ENCODE measurements at regions not wholly inside any gene's neighbourhood (a gene's known extent, or its start where the extent isn't known, plus 50 kb on each side); places are given as distances from the start of the nearest gene placed in this dataset.

GRCh38 chr21:43364261-43364510, 62.7 kb downstream of the SIK1 start:
- intact Hi-C loops (cut with micrococcal nuclease), result no loop called here
- Mint-ChIP-seq H3K36me3 (ENCODE audit: low read depth) (no peaks in the 10 kb centered on the region), H3K27ac (no peak overlapping the region), H3K9me3 (no peaks in the 10 kb centered on the region), H3K4me1 (ENCODE audit: low read depth) (peaks cover 26% of the 10 kb centered on the region), H3K27me3 (ENCODE audit: low read depth) (no peaks in the 10 kb centered on the region), H3K4me3 (no peak overlapping the region)
- DNase-seq, result no peak
- CTCF ChIA-PET, result no interaction called here

DNA sequence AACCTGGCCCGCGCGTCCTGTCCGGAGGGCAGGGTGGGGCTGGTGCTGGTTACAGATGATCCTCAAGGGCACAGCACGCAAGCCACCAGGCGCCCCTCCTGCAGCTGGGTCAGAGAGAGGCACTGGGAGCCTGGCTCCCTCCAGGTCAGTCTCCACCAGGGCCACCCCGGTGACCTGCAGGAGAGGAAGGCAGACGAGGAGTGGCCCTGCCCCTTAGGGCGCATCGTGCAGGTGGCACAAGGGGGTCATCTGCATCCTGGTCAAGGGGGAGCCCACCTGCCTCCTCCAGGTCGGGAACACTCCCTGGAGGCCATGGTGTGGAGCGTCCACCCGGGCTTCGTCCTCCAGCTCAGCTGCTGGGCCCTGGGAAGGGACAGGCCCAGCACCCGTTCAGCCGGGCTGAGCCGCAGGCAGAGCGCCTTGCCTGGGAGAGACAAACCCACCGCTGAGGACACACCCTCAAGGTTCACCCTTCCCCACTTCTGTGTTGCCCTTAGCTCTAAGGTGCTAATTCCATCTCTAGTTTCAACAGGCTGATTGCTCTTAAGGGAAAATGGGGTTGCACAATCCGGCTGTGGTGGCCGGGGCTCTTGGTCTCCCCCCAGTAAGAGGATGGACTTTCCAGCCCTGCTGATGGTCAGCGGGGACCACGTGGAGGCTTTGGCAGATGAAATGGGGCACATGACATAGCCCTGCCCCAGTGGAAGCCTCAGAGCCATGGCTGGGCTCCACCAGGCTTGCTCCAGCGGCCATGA, 63.2 kb downstream of the SIK1 start:
- H3K4me1 Mint-ChIP-seq (ENCODE audit: low read depth), result peaks cover 26% of the 10 kb centered on the region
- H3K27ac Mint-ChIP-seq, result no peak overlapping the region
- no peak overlapping the region for H3K4me3 Mint-ChIP-seq
- no peaks in the 10 kb centered on the region for H3K36me3 Mint-ChIP-seq (ENCODE audit: low read depth)
- H3K27me3 Mint-ChIP-seq (ENCODE audit: low read depth), result no peaks in the 10 kb centered on the region
- intact Hi-C loops (cut with micrococcal nuclease), result no loop called here
- no peak for DNase-seq
- CTCF ChIA-PET, result no interaction called here
- H3K9me3 Mint-ChIP-seq, result no peaks in the 10 kb centered on the region

- no peaks in the 10 kb centered on the region for H3K9me3 Mint-ChIP-seq
- DNase-seq, result peak; percentile 38
- intact Hi-C loops (cut with micrococcal nuclease), result no loop called here
- peaks cover 26% of the 10 kb centered on the region for H3K4me1 Mint-ChIP-seq (ENCODE audit: low read depth)
- peak overlapping the region; percentile 68 for H3K4me3 Mint-ChIP-seq
- H3K36me3 Mint-ChIP-seq (ENCODE audit: low read depth), result no peaks in the 10 kb centered on the region
- no peaks in the 10 kb centered on the region for H3K27me3 Mint-ChIP-seq (ENCODE audit: low read depth)
- no peak overlapping the region for H3K27ac Mint-ChIP-seq
- CTCF ChIA-PET, result no interaction called here
Observed at GRCh38 chr21:43362915-43363314, 64.0 kb downstream of the SIK1 start.

DNA sequence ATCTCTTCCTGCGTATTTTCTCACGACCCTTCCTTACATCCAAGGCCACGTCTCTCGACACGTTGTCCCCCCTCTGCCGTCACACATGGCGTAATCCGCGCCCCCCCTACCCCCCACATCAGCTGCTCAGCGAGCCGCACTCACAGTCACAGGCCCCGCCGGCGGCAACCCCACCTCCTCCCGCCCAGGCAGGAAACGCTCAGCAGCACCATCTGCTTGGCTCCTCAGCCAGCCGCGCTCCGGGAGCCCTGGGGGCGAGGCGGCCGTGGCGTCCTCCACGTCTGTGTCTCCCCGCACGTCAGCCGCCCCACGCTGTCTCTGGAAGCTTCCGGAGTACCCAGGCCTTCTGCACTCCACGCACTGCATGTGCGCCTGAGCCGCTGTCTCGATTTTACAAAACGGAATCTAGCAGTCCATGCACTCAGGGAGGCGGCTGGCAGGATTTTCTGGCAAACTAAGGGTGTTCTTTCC, 64.6 kb downstream of the SIK1 start:
- Mint-ChIP-seq H3K9me3 (no peaks in the 10 kb centered on the region), H3K4me3 (peak overlapping the region; percentile 68), H3K27me3 (ENCODE audit: low read depth) (no peaks in the 10 kb centered on the region), H3K27ac (peak overlapping the region; percentile 27), H3K4me1 (ENCODE audit: low read depth) (peaks cover 26% of the 10 kb centered on the region), H3K36me3 (ENCODE audit: low read depth) (no peaks in the 10 kb centered on the region)
- CTCF ChIA-PET, result no interaction called here
- intact Hi-C loops (cut with micrococcal nuclease), result no loop called here
- DNase-seq, result peak; percentile 81

- Mint-ChIP-seq H3K27me3 (ENCODE audit: low read depth) (no peaks in the 10 kb centered on the region), H3K27ac (peak overlapping the region; percentile 24), H3K9me3 (no peaks in the 10 kb centered on the region), H3K4me3 (peak overlapping the region; percentile 68), H3K36me3 (ENCODE audit: low read depth) (no peaks in the 10 kb centered on the region), H3K4me1 (ENCODE audit: low read depth) (peaks cover 26% of the 10 kb centered on the region)
- DNase-seq, result peak; percentile 62
- intact Hi-C loops (cut with micrococcal nuclease), result no loop called here
- CTCF ChIA-PET, result no interaction called here
Observed at GRCh38 chr21:43361493-43362296, 65.2 kb downstream of the SIK1 start.

DNA sequence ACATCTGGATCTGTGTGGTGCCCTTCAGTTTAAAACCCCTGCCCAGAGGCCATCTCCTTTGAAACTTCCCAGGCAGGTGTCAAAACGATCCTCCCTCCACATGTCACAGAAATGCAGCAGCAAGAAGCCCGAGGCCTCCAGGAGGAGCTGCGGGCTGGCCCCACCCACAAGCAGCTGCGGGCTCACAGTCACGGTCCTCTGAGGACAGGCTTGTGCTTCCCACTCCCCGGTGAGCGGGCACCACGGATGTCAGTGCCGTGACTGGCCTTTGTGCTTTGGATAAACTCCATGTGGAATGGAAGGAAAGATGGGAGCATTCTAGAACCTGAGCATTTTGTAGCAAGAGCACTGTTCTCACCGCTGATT, 65.8 kb downstream of the SIK1 start:
- H3K9me3 Mint-ChIP-seq, result no peaks in the 10 kb centered on the region
- DNase-seq, result peak; percentile 35
- no peaks in the 10 kb centered on the region for H3K27me3 Mint-ChIP-seq (ENCODE audit: low read depth)
- intact Hi-C loops (cut with micrococcal nuclease), result no loop called here
- CTCF ChIA-PET, result no interaction called here
- H3K36me3 Mint-ChIP-seq (ENCODE audit: low read depth), result no peaks in the 10 kb centered on the region
- peaks cover 26% of the 10 kb centered on the region for H3K4me1 Mint-ChIP-seq (ENCODE audit: low read depth)
- H3K27ac Mint-ChIP-seq, result no peak overlapping the region
- H3K4me3 Mint-ChIP-seq, result peak overlapping the region; percentile 5

GRCh38 chr21:43360441-43361126, 66.3 kb downstream of the SIK1 start:
- no peak for DNase-seq
- Mint-ChIP-seq H3K36me3 (ENCODE audit: low read depth) (no peaks in the 10 kb centered on the region), H3K27me3 (ENCODE audit: low read depth) (no peaks in the 10 kb centered on the region), H3K27ac (no peak overlapping the region), H3K4me3 (no peak overlapping the region), H3K9me3 (no peaks in the 10 kb centered on the region), H3K4me1 (ENCODE audit: low read depth) (peaks cover 26% of the 10 kb centered on the region)
- intact Hi-C loops (cut with micrococcal nuclease), result no loop called here
- CTCF ChIA-PET, result no interaction called here

- Mint-ChIP-seq H3K27me3 (ENCODE audit: low read depth) (no peaks in the 10 kb centered on the region), H3K27ac (no peak overlapping the region), H3K4me1 (ENCODE audit: low read depth) (peaks cover 26% of the 10 kb centered on the region), H3K9me3 (no peaks in the 10 kb centered on the region), H3K36me3 (ENCODE audit: low read depth) (no peaks in the 10 kb centered on the region), H3K4me3 (no peak overlapping the region)
- CTCF ChIA-PET, result no interaction called here
- DNase-seq, result no peak
- intact Hi-C loops (cut with micrococcal nuclease), result no loop called here
Observed at GRCh38 chr21:43358940-43359822, 67.8 kb downstream of the SIK1 start.

DNA sequence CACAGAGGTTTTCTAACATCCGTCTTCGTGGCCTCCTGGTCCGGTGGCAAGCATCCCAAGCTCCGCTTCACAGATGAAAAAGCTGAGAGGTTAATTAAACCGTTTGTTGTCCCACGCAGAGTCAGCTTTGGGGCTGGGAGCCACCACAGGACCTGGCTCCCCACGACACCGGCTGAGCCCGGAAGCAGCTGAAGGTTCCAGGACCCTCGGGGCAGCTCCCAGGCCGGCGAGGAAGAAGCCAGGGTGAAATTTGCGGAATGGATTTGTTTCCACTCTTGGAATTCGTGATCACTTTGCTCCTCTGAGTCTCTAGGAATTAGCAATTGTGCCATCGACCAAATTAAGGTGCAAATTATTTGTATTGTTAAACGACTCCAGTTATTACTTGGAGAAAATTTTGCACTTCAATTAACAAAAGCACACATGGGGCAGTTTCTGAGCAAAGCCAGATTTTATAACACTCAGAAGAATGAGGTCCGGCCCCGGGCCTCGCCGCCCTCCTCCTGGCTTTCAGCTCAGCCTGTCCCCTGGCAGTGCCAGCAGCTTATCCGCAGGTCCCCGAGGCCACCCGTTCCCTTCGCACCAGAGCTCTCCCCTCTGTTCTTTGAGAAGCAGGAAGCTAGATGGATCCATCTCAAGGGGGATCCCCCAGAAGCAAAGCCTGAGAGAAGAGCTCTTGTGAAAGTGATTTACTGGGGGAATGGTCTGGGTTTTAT, 69.1 kb downstream of the SIK1 start:
- H3K36me3 Mint-ChIP-seq (ENCODE audit: low read depth), result no peaks in the 10 kb centered on the region
- no peaks in the 10 kb centered on the region for H3K9me3 Mint-ChIP-seq
- H3K27ac Mint-ChIP-seq, result no peak overlapping the region
- no peak for DNase-seq
- peaks cover 24% of the 10 kb centered on the region for H3K4me1 Mint-ChIP-seq (ENCODE audit: low read depth)
- no peaks in the 10 kb centered on the region for H3K27me3 Mint-ChIP-seq (ENCODE audit: low read depth)
- no peak overlapping the region for H3K4me3 Mint-ChIP-seq
- CTCF ChIA-PET, result no interaction called here
- intact Hi-C loops (cut with micrococcal nuclease), result no loop called here

GRCh38 chr21:43355925-43356289, 71.0 kb downstream of the SIK1 start:
- peak; percentile 42 for DNase-seq
- CTCF ChIA-PET, result no interaction called here

DNA sequence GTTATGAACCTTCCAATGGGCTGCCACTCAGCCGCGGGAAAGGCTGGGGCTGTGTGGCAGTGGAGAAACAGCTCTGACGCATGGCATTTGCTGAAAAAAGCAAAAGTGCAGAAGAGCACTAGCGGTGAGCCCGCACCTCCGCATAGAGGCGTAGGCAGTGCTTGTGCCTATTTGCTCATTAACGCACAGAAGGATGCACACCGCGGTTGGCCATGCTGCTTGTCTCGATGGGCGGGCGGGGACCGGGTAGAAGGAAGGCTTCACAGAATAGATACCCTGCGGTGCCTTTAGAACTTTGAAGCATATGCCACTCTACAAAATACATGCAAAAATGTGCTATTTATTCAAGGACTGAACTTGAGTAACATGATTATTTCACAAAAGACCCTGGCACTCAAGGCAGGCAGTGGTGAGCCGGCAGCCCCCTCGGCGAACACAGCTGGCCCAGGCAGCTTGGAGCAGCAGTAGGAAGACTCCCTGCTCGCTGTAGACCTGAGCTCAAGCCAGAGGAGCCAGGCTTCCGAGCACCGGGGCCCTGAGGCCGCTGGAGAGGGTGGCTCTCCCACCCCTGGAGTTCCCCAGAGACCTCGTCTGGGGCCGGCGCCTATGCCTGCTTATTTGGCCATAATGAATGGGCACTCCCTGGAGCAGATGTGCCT, 71.5 kb downstream of the SIK1 start:
- H3K4me3 Mint-ChIP-seq, result no peak overlapping the region
- intact Hi-C loops (cut with micrococcal nuclease), result no loop called here
- CTCF ChIA-PET, result no interaction called here
- no peaks in the 10 kb centered on the region for H3K36me3 Mint-ChIP-seq (ENCODE audit: low read depth)
- no peaks in the 10 kb centered on the region for H3K9me3 Mint-ChIP-seq
- no peak overlapping the region for H3K27ac Mint-ChIP-seq
- DNase-seq, result no peak
- peaks cover 8% of the 10 kb centered on the region for H3K4me1 Mint-ChIP-seq (ENCODE audit: low read depth)
- H3K27me3 Mint-ChIP-seq (ENCODE audit: low read depth), result no peaks in the 10 kb centered on the region

More at GRCh38 chr21:43355925-43356289, 71.0 kb downstream of the SIK1 start:
- Mint-ChIP-seq H3K4me1 (ENCODE audit: low read depth) (peaks cover 8% of the 10 kb centered on the region), H3K36me3 (ENCODE audit: low read depth) (no peaks in the 10 kb centered on the region), H3K9me3 (no peaks in the 10 kb centered on the region), H3K27ac (no peak overlapping the region), H3K27me3 (ENCODE audit: low read depth) (no peaks in the 10 kb centered on the region), H3K4me3 (no peak overlapping the region)
- intact Hi-C loops (cut with micrococcal nuclease), result no loop called here

Measured in activated naive CD4-positive, alpha-beta T cell treated with anti-CD3 and anti-CD28 coated beads for 36 hours (primary cell).